ENCODE measurements at regions not wholly inside any gene's neighbourhood (a gene's known extent, or its start where the extent isn't known, plus 50 kb on each side); places are given as distances from the start of the nearest gene placed in this dataset.

GRCh38 chr12:46442738-46443137, 70.2 kb upstream of the SLC38A2 start:
- H4K91ac ChIP-seq (replicated peaks; ENCODE audit: insufficient read length, low read length), result no peak overlapping the region
- 83% methylated on average over 2 of the region's 2 CpGs; no CpG with 5 or more reads in 1 of the 2 experiments for WGBS, 2 experiments (ENCODE audit: extremely low coverage in 1 of 2, insufficient coverage in 1 of 2, insufficient read length in 1 of 2, insufficient replicate concordance in 2 of 2, low coverage in 1 of 2, low lambda C conversion rate in 2 of 2, missing lambda C conversion rate in 1 of 2)
- H3K4me1 ChIP-seq (replicated peaks in 1 of 4; ENCODE audit: control insufficient read depth in 3 of 4, insufficient read depth in 4 of 4, low read length in 3 of 4), result no peaks in the 10 kb centered on the region
- POLR2A ChIA-PET (ENCODE audit: partially characterized antibody), result interaction anchor here (0.7 to 2.3 kb wide), 2 partner anchors 12 to 313 kb away, joined by 3 to 6 read pairs; no protein-coding TSS in a partner anchor
- H4K5ac ChIP-seq (ENCODE audit: insufficient read length, low read depth, low read length), result no peak overlapping the region
- no peaks in the 10 kb centered on the region for H3K9me3 ChIP-seq (ENCODE audit: insufficient read depth in 2 of 2, low read depth in 1 of 2, low read length in 1 of 2)
- H2BK12ac ChIP-seq (ENCODE audit: low read depth, low read length), result no peak overlapping the region
- no peak overlapping the region for H2BK20ac ChIP-seq (ENCODE audit: low read length)
- no peaks in the 10 kb centered on the region for H3K79me1 ChIP-seq (ENCODE audit: low read depth, low read length)
- no peak overlapping the region for H2BK5ac ChIP-seq (ENCODE audit: low read depth, low read length)
- DNase-seq (ENCODE audit: low read depth in 1 of 2, low spot score in 2 of 2), result no peak
- peaks cover 0 to 2% of the 10 kb centered on the region in 2 experiments for H4K20me1 ChIP-seq (replicated peaks in 1 of 2; ENCODE audit: control insufficient read depth in 1 of 2, insufficient read depth in 2 of 2, low read length in 2 of 2)
- H2BK120ac ChIP-seq (replicated peaks; ENCODE audit: low read depth, low read length), result no peak overlapping the region
- CTCF ChIA-PET (ENCODE audit: partially characterized antibody), result interaction anchor here (1.2 to 1.4 kb wide), 2 partner anchors 27 to 159 kb away, joined by 3 to 4 read pairs; no protein-coding TSS in a partner anchor
- no peaks in the 10 kb centered on the region for H3K27me3 ChIP-seq (replicated peaks in 1 of 4; ENCODE audit: control insufficient read depth in 3 of 4, extremely low read depth in 1 of 4, insufficient read depth in 3 of 4, low read length in 3 of 4)
- no peak overlapping the region for H2AFZ ChIP-seq (ENCODE audit: low read length)
- H3K14ac ChIP-seq (ENCODE audit: insufficient read length), result no peak overlapping the region
- H3K23ac ChIP-seq (ENCODE audit: insufficient read length), result no peak overlapping the region
- H3K4ac ChIP-seq (replicated peaks; ENCODE audit: insufficient read length, low read depth, low read length), result no peak overlapping the region
- no peak overlapping the region for H3K18ac ChIP-seq (ENCODE audit: extremely low read depth, low read length)
- H2BK15ac ChIP-seq (ENCODE audit: low read length), result no peak overlapping the region
- H3K27ac ChIP-seq (ENCODE audit: low read depth, low read length), result no peak overlapping the region
- no peak overlapping the region for H3K56ac ChIP-seq (replicated peaks; ENCODE audit: insufficient read length, low read depth, low read length)
- no peaks in the 10 kb centered on the region; the same call in 1 of the 2 replicates for H3K23me2 ChIP-seq (ENCODE audit: low read depth, low read length)
- no peaks in the 10 kb centered on the region for H3K79me2 ChIP-seq (ENCODE audit: control insufficient read depth in 1 of 2, insufficient read depth in 2 of 2, low read length in 2 of 2)
- TF ChIP-seq EZH2 (IDR thresholded peaks at IDR 0.05; ENCODE audit: low read depth, low read length, severe bottlenecking), result no peak
- no peak for TF ChIP-seq TEAD4 (IDR thresholded peaks at IDR 0.05; ENCODE audit: low read depth, low read length)
- TF ChIP-seq KDM5A (IDR thresholded peaks at IDR 0.05; ENCODE audit: low read length), result no peak
- TF ChIP-seq TAF1 (IDR thresholded peaks at IDR 0.05; ENCODE audit: low read depth, low read length), result no peak
- TF ChIP-seq TBP (IDR thresholded peaks at IDR 0.05; ENCODE audit: low read depth, low read length), result no peak
- TF ChIP-seq SP2 (IDR thresholded peaks at IDR 0.05; ENCODE audit: low read length), result no peak
- TF ChIP-seq FOSL1 (IDR thresholded peaks at IDR 0.05; ENCODE audit: insufficient read depth, low read depth, low read length), result no peak
- no peak overlapping the region for H4K8ac ChIP-seq (ENCODE audit: extremely low read depth, insufficient read depth, low read length)
- no peak overlapping the region for H3K4me2 ChIP-seq (ENCODE audit: insufficient read depth in 1 of 2, low read depth in 2 of 2, low read length in 2 of 2)
- no peak overlapping the region for H3K4me3 ChIP-seq (ENCODE audit: extremely low read depth in 1 of 4, insufficient read depth in 2 of 4, low read depth in 3 of 4, low read length in 4 of 4)
- no peak overlapping the region for H2AK5ac ChIP-seq (ENCODE audit: low read depth, low read length)
- FAIRE-seq, result no peak
- no peak overlapping the region for H3K9ac ChIP-seq (replicated peaks in 1 of 4; ENCODE audit: extremely low read depth in 1 of 4, low read depth in 3 of 4, low read length in 3 of 4)
- H3K36me3 ChIP-seq (ENCODE audit: control insufficient read depth in 2 of 4, insufficient read depth in 4 of 4, low read length in 3 of 4), result no peaks in the 10 kb centered on the region
